ENCODE measurements at regions not wholly inside any gene's neighbourhood (a gene's known extent, or its start where the extent isn't known, plus 50 kb on each side); places are given as distances from the start of the nearest gene placed in this dataset.

- CTCF ChIA-PET: interaction anchor here (0.6 to 1.0 kb wide), 3 partner anchors 129 to 357 kb away, joined by 4 to 5 read pairs (median 4); no protein-coding TSS in a partner anchor
These were observed 94.9 kb upstream of the NMUR2 start for GRCh38 chr5:152499814-152500535.

GRCh38 chr5:152501294-152501693 lies 96.2 kb upstream of the NMUR2 start:
- no peak overlapping the region for H3K27ac Mint-ChIP-seq (ENCODE audit: low read depth, unreplicated experiment)
- CTCF ChIA-PET: interaction anchor here (0.8 to 5.3 kb wide), 4 partner anchors 13 to 676 kb away, joined by 3 to 41 read pairs (median 4); no protein-coding TSS in a partner anchor
- no peaks in the 10 kb centered on the region for H3K36me3 Mint-ChIP-seq (ENCODE audit: insufficient read depth, unreplicated experiment)
- intact Hi-C loops (cut with micrococcal nuclease): no loop called here
- POLR2A ChIA-PET: no interaction called here
- no peaks in the 10 kb centered on the region for H3K9me3 Mint-ChIP-seq (ENCODE audit: unreplicated experiment)
- no peak overlapping the region for H3K4me3 Mint-ChIP-seq (ENCODE audit: unreplicated experiment)
- no peak for DNase-seq (ENCODE audit: unreplicated experiment)
- TF ChIP-seq CTCF (IDR thresholded peaks at IDR 0.05; ENCODE audit: unreplicated experiment): no peak
- BruUV-seq (replicated peaks): no TSS peak
- H3K27me3 Mint-ChIP-seq (ENCODE audit: insufficient read depth, unreplicated experiment): peaks cover 9% of the 10 kb centered on the region
- H3K4me1 Mint-ChIP-seq (ENCODE audit: insufficient read depth, unreplicated experiment): no peaks in the 10 kb centered on the region

More at GRCh38 chr5:152499814-152500535, 94.9 kb upstream of the NMUR2 start:
- POLR2A ChIA-PET: no interaction called here
- TF ChIP-seq CTCF (IDR thresholded peaks at IDR 0.05; ENCODE audit: unreplicated experiment): no peak
- Mint-ChIP-seq H3K4me1 (ENCODE audit: insufficient read depth, unreplicated experiment) (no peaks in the 10 kb centered on the region), H3K27ac (ENCODE audit: low read depth, unreplicated experiment) (no peak overlapping the region), H3K36me3 (ENCODE audit: insufficient read depth, unreplicated experiment) (no peaks in the 10 kb centered on the region), H3K27me3 (ENCODE audit: insufficient read depth, unreplicated experiment) (peaks cover 13% of the 10 kb centered on the region), H3K9me3 (ENCODE audit: unreplicated experiment) (no peaks in the 10 kb centered on the region), H3K4me3 (ENCODE audit: unreplicated experiment) (no peak overlapping the region)
- no TSS peak for BruUV-seq (replicated peaks)
- intact Hi-C loops (cut with micrococcal nuclease): no loop called here
- no peak for DNase-seq (ENCODE audit: unreplicated experiment)

GRCh38 chr5:152503206-152503605 lies 98.1 kb upstream of the NMUR2 start:
- no TSS peak for BruUV-seq (replicated peaks)
- no peak for TF ChIP-seq CTCF (IDR thresholded peaks at IDR 0.05; ENCODE audit: unreplicated experiment)
- no peak for DNase-seq (ENCODE audit: unreplicated experiment)
- POLR2A ChIA-PET: no interaction called here
- no peaks in the 10 kb centered on the region for H3K4me1 Mint-ChIP-seq (ENCODE audit: insufficient read depth, unreplicated experiment)
- no peaks in the 10 kb centered on the region for H3K9me3 Mint-ChIP-seq (ENCODE audit: unreplicated experiment)
- H3K27ac Mint-ChIP-seq (ENCODE audit: low read depth, unreplicated experiment): no peak overlapping the region
- peaks cover 27% of the 10 kb centered on the region for H3K27me3 Mint-ChIP-seq (ENCODE audit: insufficient read depth, unreplicated experiment)
- intact Hi-C loops (cut with micrococcal nuclease): no loop called here
- no peak overlapping the region for H3K4me3 Mint-ChIP-seq (ENCODE audit: unreplicated experiment)
- H3K36me3 Mint-ChIP-seq (ENCODE audit: insufficient read depth, unreplicated experiment): no peaks in the 10 kb centered on the region
- CTCF ChIA-PET: interaction anchor here (0.6 to 5.3 kb wide), 4 partner anchors 8 to 1462 kb away, joined by 3 to 41 read pairs (median 10); no protein-coding TSS in a partner anchor

GRCh38 chr5:152505442-152506042 lies 100.5 kb upstream of the NMUR2 start:
- no TSS peak for BruUV-seq (replicated peaks)
- TF ChIP-seq CTCF (IDR thresholded peaks at IDR 0.05; ENCODE audit: unreplicated experiment): peak; percentile 68
- no peaks in the 10 kb centered on the region for H3K4me1 Mint-ChIP-seq (ENCODE audit: insufficient read depth, unreplicated experiment)
- ChIA-PET CTCF (interaction anchor here (0.6 to 5.3 kb wide), 26 partner anchors 9 to 1692 kb away, joined by 3 to 41 read pairs (median 3); no protein-coding TSS in a partner anchor), POLR2A (interaction anchor here (1.0 kb wide), 1 partner anchor 126 kb away, joined by 3 read pairs; no protein-coding TSS in a partner anchor)
- H3K9me3 Mint-ChIP-seq (ENCODE audit: unreplicated experiment): no peaks in the 10 kb centered on the region
- H3K27ac Mint-ChIP-seq (ENCODE audit: low read depth, unreplicated experiment): no peak overlapping the region
- peak; percentile 81 for DNase-seq (ENCODE audit: unreplicated experiment)
- intact Hi-C loops (cut with micrococcal nuclease): loop anchor here (1.0 to 5.0 kb wide), 5 partner anchors 127 to 847 kb away; no protein-coding TSS in a partner anchor
- no peak overlapping the region for H3K4me3 Mint-ChIP-seq (ENCODE audit: unreplicated experiment)
- no peaks in the 10 kb centered on the region for H3K36me3 Mint-ChIP-seq (ENCODE audit: insufficient read depth, unreplicated experiment)
- H3K27me3 Mint-ChIP-seq (ENCODE audit: insufficient read depth, unreplicated experiment): peaks cover 33% of the 10 kb centered on the region
